ENCODE measurements at regions not wholly inside any gene's neighbourhood (a gene's known extent, or its start where the extent isn't known, plus 50 kb on each side); places are given as distances from the start of the nearest gene placed in this dataset.

DNA sequence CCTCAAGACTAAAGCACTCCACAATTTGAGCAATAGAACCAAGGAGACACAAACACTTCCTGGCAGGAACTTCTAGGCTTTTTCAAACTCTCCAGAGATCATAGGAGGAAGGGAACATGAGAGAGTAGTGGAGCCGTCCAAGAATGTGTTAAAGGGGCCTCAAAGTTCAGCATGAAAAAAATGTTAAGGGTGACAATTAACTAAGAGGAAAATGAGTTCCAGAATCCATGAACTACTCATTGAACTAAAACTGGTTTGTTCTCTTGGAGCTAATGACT is 122.0 kb downstream of the WIF1 start:
- Histone ChIP-seq H3K27ac (ENCODE audit: low read depth in 2 of 2, low read length in 2 of 2) (peak overlapping the region in 1 of 2 donors; percentile 37), H3K4me3 (ENCODE audit: low read length in 3 of 3) (peak overlapping the region in 1 of 3 donors; percentile 22), H3K36me3 (ENCODE audit: control insufficient read depth in 2 of 3, insufficient read depth in 3 of 3, low read length in 3 of 3) (no peaks in the 10 kb centered on the region), H3K9me3 (ENCODE audit: control insufficient read depth in 2 of 3, insufficient read depth in 1 of 3, low read length in 3 of 3) (no peaks in the 10 kb centered on the region), H3K9ac (ENCODE audit: low read length in 3 of 3) (no peak overlapping the region), H3K4me1 (ENCODE audit: control insufficient read depth in 2 of 3, insufficient read depth in 2 of 3, low read depth in 1 of 3, low read length in 3 of 3) (peaks cover 4 to 11% (median 6%) of the 10 kb centered on the region in 3 donors), H3K27me3 (ENCODE audit: control insufficient read depth, insufficient read depth, low read length) (no peaks in the 10 kb centered on the region)
- FAIRE-seq, result no peak
- intact Hi-C loops (cut with DNase I), result no loop called here
- peak in 2 of 5 donors; percentile 12 to 32 for DNase-seq
- TF ChIP-seq, protein P1, sequence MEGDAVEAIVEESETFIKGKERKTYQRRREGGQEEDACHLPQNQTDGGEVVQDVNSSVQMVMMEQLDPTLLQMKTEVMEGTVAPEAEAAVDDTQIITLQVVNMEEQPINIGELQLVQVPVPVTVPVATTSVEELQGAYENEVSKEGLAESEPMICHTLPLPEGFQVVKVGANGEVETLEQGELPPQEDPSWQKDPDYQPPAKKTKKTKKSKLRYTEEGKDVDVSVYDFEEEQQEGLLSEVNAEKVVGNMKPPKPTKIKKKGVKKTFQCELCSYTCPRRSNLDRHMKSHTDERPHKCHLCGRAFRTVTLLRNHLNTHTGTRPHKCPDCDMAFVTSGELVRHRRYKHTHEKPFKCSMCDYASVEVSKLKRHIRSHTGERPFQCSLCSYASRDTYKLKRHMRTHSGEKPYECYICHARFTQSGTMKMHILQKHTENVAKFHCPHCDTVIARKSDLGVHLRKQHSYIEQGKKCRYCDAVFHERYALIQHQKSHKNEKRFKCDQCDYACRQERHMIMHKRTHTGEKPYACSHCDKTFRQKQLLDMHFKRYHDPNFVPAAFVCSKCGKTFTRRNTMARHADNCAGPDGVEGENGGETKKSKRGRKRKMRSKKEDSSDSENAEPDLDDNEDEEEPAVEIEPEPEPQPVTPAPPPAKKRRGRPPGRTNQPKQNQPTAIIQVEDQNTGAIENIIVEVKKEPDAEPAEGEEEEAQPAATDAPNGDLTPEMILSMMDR (IDR thresholded peaks at IDR 0.05; ENCODE audit: borderline replicate concordance, extremely low read depth, insufficient read depth), result no peak

Data from kidney (tissue), 13 donors.